ENCODE measurements at regions not wholly inside any gene's neighbourhood (a gene's known extent, or its start where the extent isn't known, plus 50 kb on each side); places are given as distances from the start of the nearest gene placed in this dataset.

DNA sequence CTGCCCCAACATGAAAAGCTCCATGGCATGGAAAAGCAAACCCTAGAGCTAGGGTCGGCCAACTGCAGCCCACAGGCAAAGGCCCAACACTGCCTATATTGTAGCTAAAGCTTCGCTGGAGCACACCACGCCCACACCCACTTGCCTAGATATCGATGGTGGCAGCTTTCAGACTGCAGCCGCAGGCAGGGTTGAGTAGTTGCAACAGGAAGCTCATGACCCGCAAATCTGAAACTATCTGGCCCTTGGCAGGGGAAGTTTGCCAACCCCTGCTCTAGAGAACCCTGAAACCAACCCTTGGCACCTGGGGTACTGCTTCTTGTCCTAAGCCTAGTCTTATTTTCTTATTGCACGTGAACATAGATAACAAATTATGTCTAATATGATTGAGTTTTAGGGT lies 250.0 kb downstream of the SOX11 start:
- TF ChIP-seq TAF1 (IDR thresholded peaks at IDR 0.05; ENCODE audit: borderline replicate concordance, insufficient read depth, low read length) (no peak), SIN3A (IDR thresholded peaks at IDR 0.05; ENCODE audit: borderline replicate concordance, insufficient read depth, low read length) (no peak)

Measured in PFSK-1 (cell line).